ENCODE measurements at regions not wholly inside any gene's neighbourhood (a gene's known extent, or its start where the extent isn't known, plus 50 kb on each side); places are given as distances from the start of the nearest gene placed in this dataset.
A peak's percentile ranks its signal among the peaks of the same experiment; 100 is the strongest.

DNA sequence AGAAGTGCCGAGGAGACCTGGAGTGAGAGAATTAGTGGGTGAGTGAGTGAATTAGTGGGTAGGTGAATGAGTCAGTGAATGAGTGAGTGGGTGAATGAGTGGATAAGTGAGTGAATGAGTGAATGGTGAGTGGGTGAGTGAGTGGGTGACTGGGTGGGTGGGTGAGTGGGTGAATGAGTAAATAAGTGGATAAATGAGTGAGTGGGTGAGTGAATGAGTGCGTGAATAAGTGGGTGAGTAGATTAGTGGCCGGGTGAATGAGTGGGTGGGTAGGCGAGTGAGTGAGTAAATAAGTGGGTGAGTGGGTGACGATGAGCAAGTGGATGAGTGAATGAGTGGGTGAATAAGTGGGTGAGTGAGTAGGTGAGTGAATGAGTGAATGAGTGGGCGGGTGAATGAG, 243.7 kb upstream of the MGMT start:
- Mint-ChIP-seq H3K36me3 (ENCODE audit: low read depth) (no peaks in the 10 kb centered on the region; the same call in 1 of the 2 replicates), H3K27ac (no peak overlapping the region), H3K4me3 (no peak overlapping the region), H3K27me3 (ENCODE audit: insufficient read depth) (peaks cover 2% of the 10 kb centered on the region; the same call in 1 of the 2 replicates), H3K4me1 (ENCODE audit: low read depth) (no peaks in the 10 kb centered on the region), H3K9me3 (peaks cover 51% of the 10 kb centered on the region)
- TF ChIP-seq, protein P1, sequence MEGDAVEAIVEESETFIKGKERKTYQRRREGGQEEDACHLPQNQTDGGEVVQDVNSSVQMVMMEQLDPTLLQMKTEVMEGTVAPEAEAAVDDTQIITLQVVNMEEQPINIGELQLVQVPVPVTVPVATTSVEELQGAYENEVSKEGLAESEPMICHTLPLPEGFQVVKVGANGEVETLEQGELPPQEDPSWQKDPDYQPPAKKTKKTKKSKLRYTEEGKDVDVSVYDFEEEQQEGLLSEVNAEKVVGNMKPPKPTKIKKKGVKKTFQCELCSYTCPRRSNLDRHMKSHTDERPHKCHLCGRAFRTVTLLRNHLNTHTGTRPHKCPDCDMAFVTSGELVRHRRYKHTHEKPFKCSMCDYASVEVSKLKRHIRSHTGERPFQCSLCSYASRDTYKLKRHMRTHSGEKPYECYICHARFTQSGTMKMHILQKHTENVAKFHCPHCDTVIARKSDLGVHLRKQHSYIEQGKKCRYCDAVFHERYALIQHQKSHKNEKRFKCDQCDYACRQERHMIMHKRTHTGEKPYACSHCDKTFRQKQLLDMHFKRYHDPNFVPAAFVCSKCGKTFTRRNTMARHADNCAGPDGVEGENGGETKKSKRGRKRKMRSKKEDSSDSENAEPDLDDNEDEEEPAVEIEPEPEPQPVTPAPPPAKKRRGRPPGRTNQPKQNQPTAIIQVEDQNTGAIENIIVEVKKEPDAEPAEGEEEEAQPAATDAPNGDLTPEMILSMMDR (IDR thresholded peaks at IDR 0.05) = no peak
- no peak for DNase-seq

DNA sequence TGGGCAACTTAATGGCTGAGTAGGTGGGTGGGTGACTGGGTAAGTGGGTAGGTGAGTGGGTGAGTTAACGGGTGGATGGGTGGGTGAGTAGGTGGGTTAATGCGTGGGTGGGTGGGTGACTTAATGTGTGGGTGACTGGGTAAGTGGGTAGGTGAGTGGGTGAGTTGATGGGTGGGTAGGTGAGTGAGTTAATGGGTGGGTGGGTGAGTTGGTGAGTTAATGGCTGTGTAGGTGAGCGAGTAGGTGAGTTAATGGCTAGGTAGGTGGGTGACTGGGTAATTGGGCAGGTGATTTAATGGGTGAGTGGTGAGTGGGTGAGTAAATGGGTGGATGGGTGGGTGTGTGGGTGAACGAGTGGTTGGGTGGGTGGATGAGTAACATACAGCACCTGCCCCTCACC, 243.0 kb upstream of the MGMT start:
- no peak for DNase-seq
- Mint-ChIP-seq H3K4me3 (no peak overlapping the region), H3K9me3 (peaks cover 57% of the 10 kb centered on the region), H3K36me3 (ENCODE audit: low read depth) (no peaks in the 10 kb centered on the region; the same call in 1 of the 2 replicates), H3K27ac (no peak overlapping the region), H3K4me1 (ENCODE audit: low read depth) (no peaks in the 10 kb centered on the region), H3K27me3 (ENCODE audit: insufficient read depth) (peaks cover 2% of the 10 kb centered on the region; the same call in 1 of the 2 replicates)
- TF ChIP-seq, protein P1 (IDR thresholded peaks at IDR 0.05) = no peak

DNA sequence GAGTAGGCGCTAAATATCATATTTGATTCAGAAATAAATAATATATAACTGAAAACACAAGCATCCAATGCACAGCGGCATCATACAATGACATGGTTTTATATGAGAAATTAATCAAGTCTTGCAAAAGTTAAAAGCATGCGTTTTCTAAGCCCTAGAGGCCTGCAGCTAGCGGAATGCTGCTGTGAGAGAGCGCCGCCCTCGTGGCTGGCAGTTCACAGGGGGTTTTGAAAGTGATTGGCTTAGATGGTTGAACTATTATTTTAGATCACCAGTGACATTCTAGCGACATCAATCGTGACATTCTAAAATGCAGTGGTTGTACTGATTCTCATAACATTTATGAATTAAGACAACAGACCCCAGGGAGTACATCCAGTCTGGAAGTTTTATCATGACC, 235.2 kb upstream of the MGMT start:
- H3K27ac Mint-ChIP-seq = no peak overlapping the region

DNA sequence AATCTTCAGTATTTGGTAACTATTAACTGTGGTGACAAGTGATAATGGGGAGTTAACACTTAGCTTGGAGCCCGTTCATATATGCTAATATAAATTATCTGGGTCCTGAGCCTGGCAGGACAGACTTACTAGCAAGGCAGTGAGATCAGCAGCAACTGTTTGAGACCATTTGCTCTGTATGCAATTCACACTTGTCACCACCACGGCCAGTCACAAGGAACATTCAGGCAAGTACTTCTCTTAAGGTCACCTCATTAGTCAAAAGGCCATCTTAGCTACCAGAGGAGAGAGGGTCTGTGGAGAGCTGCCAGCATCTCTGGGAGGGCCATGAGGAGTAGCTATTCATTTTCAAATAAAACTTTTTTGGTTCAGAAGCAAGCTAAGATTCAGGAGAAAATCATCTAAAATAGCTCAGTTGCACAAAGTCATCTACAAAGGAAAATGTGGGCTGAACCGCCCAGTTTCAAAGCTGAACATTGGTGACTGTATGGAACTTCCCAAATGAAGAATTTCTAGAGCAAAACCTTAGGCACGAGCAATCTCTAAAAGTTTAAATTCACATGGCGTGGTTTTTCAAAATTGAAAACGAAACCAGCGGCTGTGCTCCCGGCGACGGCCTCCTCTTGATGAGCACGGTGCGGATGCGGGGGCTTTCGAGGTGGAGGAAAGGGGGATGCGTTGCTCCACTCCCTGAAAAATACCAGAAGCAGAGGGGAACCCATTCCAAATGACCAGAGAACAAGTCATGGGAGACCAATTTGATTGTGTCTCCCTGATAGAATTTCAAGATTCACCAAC, 233.5 kb upstream of the MGMT start:
- TF ChIP-seq, protein P1 (IDR thresholded peaks at IDR 0.05) = no peak
- no peak for DNase-seq
- Mint-ChIP-seq H3K4me1 (ENCODE audit: low read depth) (no peaks in the 10 kb centered on the region), H3K9me3 (peaks cover 66% of the 10 kb centered on the region), H3K36me3 (ENCODE audit: low read depth) (peaks cover 14% of the 10 kb centered on the region; the same call in 1 of the 2 replicates), H3K4me3 (no peak overlapping the region), H3K27ac (no peak overlapping the region), H3K27me3 (ENCODE audit: insufficient read depth) (no peaks in the 10 kb centered on the region)

More for the DNA sequence above, 235.2 kb upstream of the MGMT start:
- DNase-seq = no peak
- TF ChIP-seq, protein P1 (IDR thresholded peaks at IDR 0.05) = peak; percentile 13; the same call in 1 of the 2 replicates
- Mint-ChIP-seq H3K27me3 (ENCODE audit: insufficient read depth) (no peaks in the 10 kb centered on the region), H3K4me1 (ENCODE audit: low read depth) (no peaks in the 10 kb centered on the region), H3K36me3 (ENCODE audit: low read depth) (peaks cover 14% of the 10 kb centered on the region; the same call in 1 of the 2 replicates), H3K9me3 (peaks cover 65% of the 10 kb centered on the region), H3K4me3 (no peak overlapping the region)

DNA sequence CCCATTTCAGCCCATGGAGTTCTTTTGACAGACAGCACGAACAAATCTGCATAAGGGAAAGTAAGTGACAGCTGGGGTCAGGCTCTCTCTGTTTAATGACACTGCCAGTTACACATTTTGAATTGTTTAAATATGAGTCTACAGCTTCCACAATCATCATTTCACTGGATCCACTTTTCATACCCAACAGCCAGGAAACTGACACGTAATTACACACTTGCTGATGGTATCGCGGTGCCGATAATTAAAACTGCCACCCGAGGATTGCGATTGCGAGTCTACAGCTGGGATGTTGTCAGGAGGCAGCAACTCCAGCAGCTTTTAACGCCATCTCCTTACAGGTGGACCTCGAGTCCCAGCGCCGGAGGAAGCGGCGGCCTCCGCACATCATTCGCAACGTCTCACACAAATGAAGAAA, 230.8 kb upstream of the MGMT start:
- H3K4me3 Mint-ChIP-seq = no peak overlapping the region
- TF ChIP-seq, protein P1 (IDR thresholded peaks at IDR 0.05) = no peak
- H3K27me3 Mint-ChIP-seq (ENCODE audit: insufficient read depth) = no peaks in the 10 kb centered on the region
- peaks cover 66% of the 10 kb centered on the region for H3K9me3 Mint-ChIP-seq
- H3K27ac Mint-ChIP-seq = no peak overlapping the region
- peaks cover 8% of the 10 kb centered on the region; the same call in 1 of the 2 replicates for H3K36me3 Mint-ChIP-seq (ENCODE audit: low read depth)
- DNase-seq = no peak
- H3K4me1 Mint-ChIP-seq (ENCODE audit: low read depth) = no peaks in the 10 kb centered on the region

Measured in HFFc6 (cell line).